Endodermal cell (in vitro differentiated cells): ENCODE measurements at regions not wholly inside any gene's neighbourhood (a gene's known extent, or its start where the extent isn't known, plus 50 kb on each side); places are given as distances from the start of the nearest gene placed in this dataset.

Experiments used
- DNase-seq: peaks from one replicate; pipeline ENCODE4 v3.0.0-alpha.2; 2017
- H3K27ac ChIP-seq: 2 replicates; pipeline ENCODE4 v1.5.1; 2013; ENCODE audit warnings: mild to moderate bottlenecking, low read depth, low read length, moderate library complexity
- H3K27me3 ChIP-seq: 2 replicates; pipeline ENCODE4 v1.6.1; 2013; ENCODE audit warnings: mild to moderate bottlenecking, low read length, moderate library complexity; ENCODE audit not compliant: insufficient read depth, control insufficient read depth, poor library complexity, severe bottlenecking
- H3K36me3 ChIP-seq: 2 replicates; pipeline ENCODE4 v1.7.0; 2013; ENCODE audit warnings: mild to moderate bottlenecking, low read length, moderate library complexity; ENCODE audit not compliant: control insufficient read depth, insufficient read depth
- H3K4me1 ChIP-seq: one replicate; pipeline ENCODE4 v1.7.0; 2013; ENCODE audit warnings: low read length; ENCODE audit not compliant: control insufficient read depth, insufficient read depth
- H3K4me3 ChIP-seq: 2 replicates; pipeline ENCODE4 v1.5.1; 2013; ENCODE audit warnings: mild to moderate bottlenecking, low read length, moderate library complexity
- H3K9ac ChIP-seq: 2 replicates; pipeline ENCODE4 v1.6.1; 2013; ENCODE audit warnings: mild to moderate bottlenecking, low read length, moderate library complexity; ENCODE audit not compliant: poor library complexity, severe bottlenecking; ENCODE audit errors: extremely low read depth
- H3K9me3 ChIP-seq: 2 replicates; pipeline ENCODE4 v1.6.1; 2013; ENCODE audit warnings: mild to moderate bottlenecking, low read length, moderate library complexity; ENCODE audit not compliant: control insufficient read depth
- H3K27ac Mint-ChIP-seq: 2 replicates; pipeline ENCODE4 v1.8.0; 2020; ENCODE audit warnings: mixed read lengths
- H3K27me3 Mint-ChIP-seq: 2 replicates; pipeline ENCODE4 v1.8.0; 2021; ENCODE audit warnings: mild to moderate bottlenecking, mixed read lengths; ENCODE audit not compliant: insufficient read depth
- H3K36me3 Mint-ChIP-seq: 2 replicates; pipeline ENCODE4 v1.8.0; 2020; ENCODE audit warnings: low read depth, mixed read lengths
- H3K4me1 Mint-ChIP-seq: 2 replicates; pipeline ENCODE4 v1.8.0; 2020; ENCODE audit warnings: mixed read lengths
- H3K4me3 Mint-ChIP-seq: 2 replicates; pipeline ENCODE4 v1.8.0; 2020; ENCODE audit warnings: mild to moderate bottlenecking, moderate library complexity, mixed read lengths
- H3K9me3 Mint-ChIP-seq: 2 replicates; pipeline ENCODE4 v1.8.0; 2020; ENCODE audit warnings: mild to moderate bottlenecking, mixed read lengths
- whole genome bisulfite sequencing, 2 experiments: methylation state at CpG; one replicate each; pipeline versions ENCODE4 v1.1.5 to v1.1.7; 2013; ENCODE audit warnings: missing lambda C conversion rate in 2 of 2, mixed read lengths in 1 of 2; ENCODE audit not compliant: insufficient coverage in 1 of 2, insufficient read length in 1 of 2; 5-methylcytosine and 5-hydroxymethylcytosine counted together
- TF ChIP-seq, protein P1 (sequence below): fragments of 200-600 bp; sonication (generic); conservative IDR thresholded peaks from 2 replicates; pipeline ENCODE4 v1.5.0; 2021; ENCODE audit warnings: antibody characterized with exemption, mild to moderate bottlenecking

DNA sequence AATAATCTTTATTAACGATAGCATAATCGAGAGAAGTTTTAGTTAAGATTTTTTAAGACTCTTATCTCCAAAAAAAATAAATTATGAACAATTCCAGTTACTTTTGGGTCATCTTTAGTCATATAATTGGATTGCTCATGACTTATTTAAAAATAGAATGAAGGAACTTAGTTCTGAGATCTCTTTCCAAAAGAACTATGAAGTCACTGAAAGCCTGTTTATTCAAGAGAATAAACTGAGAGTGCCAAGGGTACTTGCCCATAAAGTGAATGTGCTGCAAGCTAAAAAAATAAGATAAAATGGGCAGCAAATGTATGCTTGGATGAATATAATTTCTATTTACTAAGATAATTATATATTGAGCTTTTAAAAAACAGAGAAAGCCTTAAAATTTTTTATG lies 176.5 kb upstream of the PLSCR5 start:
- TF ChIP-seq, protein P1, sequence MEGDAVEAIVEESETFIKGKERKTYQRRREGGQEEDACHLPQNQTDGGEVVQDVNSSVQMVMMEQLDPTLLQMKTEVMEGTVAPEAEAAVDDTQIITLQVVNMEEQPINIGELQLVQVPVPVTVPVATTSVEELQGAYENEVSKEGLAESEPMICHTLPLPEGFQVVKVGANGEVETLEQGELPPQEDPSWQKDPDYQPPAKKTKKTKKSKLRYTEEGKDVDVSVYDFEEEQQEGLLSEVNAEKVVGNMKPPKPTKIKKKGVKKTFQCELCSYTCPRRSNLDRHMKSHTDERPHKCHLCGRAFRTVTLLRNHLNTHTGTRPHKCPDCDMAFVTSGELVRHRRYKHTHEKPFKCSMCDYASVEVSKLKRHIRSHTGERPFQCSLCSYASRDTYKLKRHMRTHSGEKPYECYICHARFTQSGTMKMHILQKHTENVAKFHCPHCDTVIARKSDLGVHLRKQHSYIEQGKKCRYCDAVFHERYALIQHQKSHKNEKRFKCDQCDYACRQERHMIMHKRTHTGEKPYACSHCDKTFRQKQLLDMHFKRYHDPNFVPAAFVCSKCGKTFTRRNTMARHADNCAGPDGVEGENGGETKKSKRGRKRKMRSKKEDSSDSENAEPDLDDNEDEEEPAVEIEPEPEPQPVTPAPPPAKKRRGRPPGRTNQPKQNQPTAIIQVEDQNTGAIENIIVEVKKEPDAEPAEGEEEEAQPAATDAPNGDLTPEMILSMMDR = no peak
- DNase-seq = no peak
- Histone ChIP-seq H3K27me3 (no peaks in the 10 kb centered on the region), H3K4me3 (no peak overlapping the region), H3K9ac (no peak overlapping the region), H3K9me3 (no peaks in the 10 kb centered on the region), H3K27ac (no peak overlapping the region), H3K36me3 (no peaks in the 10 kb centered on the region), H3K4me1 (peaks cover 11% of the 10 kb centered on the region)
- H3K4me1 Mint-ChIP-seq = peaks cover 43% of the 10 kb centered on the region
- no peaks in the 10 kb centered on the region for H3K27me3 Mint-ChIP-seq
- WGBS, 2 experiments = no CpG with 5 or more reads among the region's 2 CpGs
- no peaks in the 10 kb centered on the region for H3K9me3 Mint-ChIP-seq
- H3K36me3 Mint-ChIP-seq = no peaks in the 10 kb centered on the region
- H3K27ac Mint-ChIP-seq = no peak overlapping the region
- no peak overlapping the region for H3K4me3 Mint-ChIP-seq

DNA sequence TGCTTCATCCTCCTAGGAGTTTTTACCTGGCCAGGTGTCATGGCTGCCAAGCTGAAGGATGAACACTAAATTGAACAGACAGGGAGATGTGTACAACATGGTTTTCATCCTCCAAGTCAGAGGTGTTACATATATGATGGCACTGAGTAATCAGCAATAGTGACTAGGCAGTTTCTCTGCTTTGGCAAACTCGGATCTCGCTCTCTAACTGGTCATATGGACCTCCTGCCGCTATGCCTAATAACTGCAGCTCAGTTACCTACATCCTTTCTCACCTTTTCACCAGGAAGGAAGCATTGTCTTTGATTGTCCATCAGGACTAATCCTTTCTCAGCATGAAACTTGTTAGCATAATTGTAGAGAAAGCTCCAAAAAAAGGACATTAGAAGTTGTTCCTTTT lies 175.9 kb upstream of the PLSCR5 start:
- Histone ChIP-seq H3K36me3 (no peaks in the 10 kb centered on the region), H3K9me3 (no peaks in the 10 kb centered on the region), H3K27me3 (no peaks in the 10 kb centered on the region), H3K9ac (no peak overlapping the region), H3K27ac (no peak overlapping the region), H3K4me1 (peaks cover 11% of the 10 kb centered on the region), H3K4me3 (peak overlapping the region; percentile 63)
- TF ChIP-seq, protein P1 = no peak
- 0 to 12% methylated on average over 1 to 3 of the region's 3 CpGs for WGBS, 2 experiments
- no peaks in the 10 kb centered on the region for H3K36me3 Mint-ChIP-seq
- DNase-seq = peak; percentile 77
- H3K9me3 Mint-ChIP-seq = no peaks in the 10 kb centered on the region
- no peaks in the 10 kb centered on the region for H3K27me3 Mint-ChIP-seq
- no peak overlapping the region for H3K27ac Mint-ChIP-seq
- H3K4me3 Mint-ChIP-seq = peak overlapping the region; percentile 5
- peaks cover 43% of the 10 kb centered on the region for H3K4me1 Mint-ChIP-seq

DNA sequence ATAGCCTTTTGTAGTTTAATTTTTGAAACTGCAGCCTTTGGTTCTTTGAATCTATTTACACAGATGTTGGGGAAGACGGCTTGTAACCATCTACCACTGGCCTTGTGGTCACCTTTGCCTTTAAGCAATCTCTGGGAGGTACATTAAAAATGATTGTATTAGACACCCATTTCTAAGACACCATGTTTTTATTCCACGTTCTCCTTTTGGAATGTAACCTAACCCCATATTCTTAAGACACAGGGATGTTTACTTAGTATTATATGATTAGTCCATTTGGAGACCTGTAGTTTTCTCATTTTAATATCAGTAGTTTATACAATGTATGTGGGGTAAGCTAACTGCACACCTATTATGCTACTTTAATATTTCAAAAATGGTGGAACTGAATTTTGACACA lies 175.1 kb upstream of the PLSCR5 start:
- H3K9me3 Mint-ChIP-seq = no peaks in the 10 kb centered on the region
- no peak overlapping the region for H3K27ac ChIP-seq
- WGBS, 2 experiments = 90 to 100% methylated on average over 1 of the region's 2 CpGs
- no peak overlapping the region for H3K4me3 ChIP-seq
- H3K27me3 Mint-ChIP-seq = no peaks in the 10 kb centered on the region
- no peaks in the 10 kb centered on the region for H3K9me3 ChIP-seq
- H3K36me3 ChIP-seq = no peaks in the 10 kb centered on the region
- no peak overlapping the region for H3K4me3 Mint-ChIP-seq
- no peak for DNase-seq
- no peak overlapping the region for H3K9ac ChIP-seq
- H3K27ac Mint-ChIP-seq = no peak overlapping the region
- peaks cover 11% of the 10 kb centered on the region for H3K4me1 ChIP-seq
- no peaks in the 10 kb centered on the region for H3K36me3 Mint-ChIP-seq
- H3K4me1 Mint-ChIP-seq = peaks cover 38% of the 10 kb centered on the region
- TF ChIP-seq, protein P1 = no peak
- H3K27me3 ChIP-seq = no peaks in the 10 kb centered on the region
